ENCODE measurements at regions not wholly inside any gene's neighbourhood (a gene's known extent, or its start where the extent isn't known, plus 50 kb on each side); places are given as distances from the start of the nearest gene placed in this dataset.

DNA sequence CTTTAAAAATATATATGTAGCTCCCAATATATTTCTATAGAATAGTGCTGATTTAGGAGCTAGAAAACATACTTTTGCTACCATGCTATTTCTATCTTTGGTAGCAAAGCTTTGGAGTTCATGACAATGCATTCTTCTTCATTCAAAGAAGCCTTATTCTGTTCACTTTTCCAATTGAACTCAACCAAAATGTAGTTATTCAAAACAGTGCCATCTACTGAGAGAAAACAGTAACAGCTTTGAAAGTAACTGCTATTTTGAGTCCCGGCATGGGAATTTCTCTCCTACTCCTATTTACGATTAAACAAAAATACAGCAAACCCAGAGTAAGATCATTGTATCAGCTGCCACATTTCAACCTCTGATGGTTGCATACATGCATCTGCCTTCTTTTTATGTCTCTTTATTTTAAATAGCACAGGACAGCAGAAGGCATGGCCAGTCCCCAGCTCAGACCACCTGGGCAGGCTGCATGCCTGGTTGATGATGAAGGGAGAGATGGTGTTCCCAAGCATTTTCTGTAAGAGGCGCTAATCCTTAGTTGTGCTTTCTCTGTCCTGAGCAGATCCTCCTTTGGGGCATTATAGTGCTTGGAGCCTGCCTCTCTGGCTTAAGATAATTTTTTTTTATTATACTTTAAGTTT lies 69.7 kb upstream of the SULT1C3 start:
- intact Hi-C loops (cut with DNase I; ENCODE audit: low total_unique reads), result no loop called here
- no peak for TF ChIP-seq POLR2A (IDR thresholded peaks at IDR 0.05)
- TF ChIP-seq, protein P1, sequence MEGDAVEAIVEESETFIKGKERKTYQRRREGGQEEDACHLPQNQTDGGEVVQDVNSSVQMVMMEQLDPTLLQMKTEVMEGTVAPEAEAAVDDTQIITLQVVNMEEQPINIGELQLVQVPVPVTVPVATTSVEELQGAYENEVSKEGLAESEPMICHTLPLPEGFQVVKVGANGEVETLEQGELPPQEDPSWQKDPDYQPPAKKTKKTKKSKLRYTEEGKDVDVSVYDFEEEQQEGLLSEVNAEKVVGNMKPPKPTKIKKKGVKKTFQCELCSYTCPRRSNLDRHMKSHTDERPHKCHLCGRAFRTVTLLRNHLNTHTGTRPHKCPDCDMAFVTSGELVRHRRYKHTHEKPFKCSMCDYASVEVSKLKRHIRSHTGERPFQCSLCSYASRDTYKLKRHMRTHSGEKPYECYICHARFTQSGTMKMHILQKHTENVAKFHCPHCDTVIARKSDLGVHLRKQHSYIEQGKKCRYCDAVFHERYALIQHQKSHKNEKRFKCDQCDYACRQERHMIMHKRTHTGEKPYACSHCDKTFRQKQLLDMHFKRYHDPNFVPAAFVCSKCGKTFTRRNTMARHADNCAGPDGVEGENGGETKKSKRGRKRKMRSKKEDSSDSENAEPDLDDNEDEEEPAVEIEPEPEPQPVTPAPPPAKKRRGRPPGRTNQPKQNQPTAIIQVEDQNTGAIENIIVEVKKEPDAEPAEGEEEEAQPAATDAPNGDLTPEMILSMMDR (IDR thresholded peaks at IDR 0.05), result peak in 2 of 4 experiments; percentile 6 to 10

DNA sequence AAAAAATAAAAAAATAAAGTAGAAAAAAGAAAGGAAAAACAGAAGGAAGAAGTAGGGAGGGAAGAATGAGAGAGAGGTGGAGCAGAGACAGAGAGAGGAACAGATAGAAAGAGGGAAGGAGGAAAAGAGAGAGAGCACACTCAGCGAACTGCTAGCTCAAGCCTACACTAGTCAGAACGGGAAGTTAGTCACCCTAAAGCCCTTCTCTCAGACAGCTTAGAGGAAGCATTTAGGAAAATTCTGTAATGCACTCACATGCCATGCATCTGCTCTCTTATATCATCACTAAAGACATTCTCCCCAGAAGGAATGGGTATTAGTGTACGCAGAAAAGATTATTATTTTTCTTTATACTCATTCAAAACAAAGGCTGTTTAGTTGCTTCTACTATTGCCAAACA lies 68.1 kb upstream of the SULT1C3 start:
- Histone ChIP-seq H3K27ac (no peak overlapping the region), H3K4me1 (no peaks in the 10 kb centered on the region), H3K9me3 (no peaks in the 10 kb centered on the region), H3K27me3 (no peaks in the 10 kb centered on the region), H3K4me3 (no peak overlapping the region), H3K36me3 (no peaks in the 10 kb centered on the region)
- no peak for DNase-seq
- intact Hi-C loops (cut with DNase I; ENCODE audit: low total_unique reads), result no loop called here
- TF ChIP-seq, protein P1 (IDR thresholded peaks at IDR 0.05), result no peak
- no peak for TF ChIP-seq POLR2A (IDR thresholded peaks at IDR 0.05)

More for the DNA sequence above, 69.7 kb upstream of the SULT1C3 start:
- no peak for DNase-seq
- Histone ChIP-seq H3K9me3 (no peaks in the 10 kb centered on the region), H3K4me3 (no peak overlapping the region), H3K27me3 (no peaks in the 10 kb centered on the region), H3K27ac (no peak overlapping the region), H3K36me3 (no peaks in the 10 kb centered on the region), H3K4me1 (no peaks in the 10 kb centered on the region)

DNA sequence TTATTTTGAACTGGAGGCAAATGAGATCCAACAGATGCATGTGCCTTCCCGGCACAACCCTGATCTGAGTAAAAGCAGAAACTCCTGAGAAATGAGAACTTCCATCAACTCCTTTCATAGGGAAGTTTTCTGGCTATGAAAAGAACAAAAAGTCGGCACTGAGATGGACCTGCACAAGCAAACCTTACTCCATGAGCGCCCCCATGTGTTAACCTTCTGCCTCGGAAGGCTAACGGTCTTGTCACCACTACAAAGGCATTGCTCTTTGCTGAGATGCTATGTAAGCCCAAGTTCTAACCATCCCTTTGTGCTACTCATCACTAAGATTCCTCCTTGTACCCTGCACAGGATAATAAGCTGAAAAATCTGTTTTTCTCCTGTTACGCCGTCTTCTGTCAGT lies 57.3 kb upstream of the SULT1C3 start:
- no peaks in the 10 kb centered on the region for H3K27me3 ChIP-seq
- TF ChIP-seq, protein P1 (IDR thresholded peaks at IDR 0.05), result no peak
- no peak for TF ChIP-seq POLR2A (IDR thresholded peaks at IDR 0.05)
- H3K9me3 ChIP-seq, result no peaks in the 10 kb centered on the region
- no peaks in the 10 kb centered on the region for H3K36me3 ChIP-seq
- no peak overlapping the region for H3K4me3 ChIP-seq
- no peaks in the 10 kb centered on the region for H3K4me1 ChIP-seq
- intact Hi-C loops (cut with DNase I; ENCODE audit: low total_unique reads), result no loop called here
- no peak overlapping the region for H3K27ac ChIP-seq
- no peak for DNase-seq

DNA sequence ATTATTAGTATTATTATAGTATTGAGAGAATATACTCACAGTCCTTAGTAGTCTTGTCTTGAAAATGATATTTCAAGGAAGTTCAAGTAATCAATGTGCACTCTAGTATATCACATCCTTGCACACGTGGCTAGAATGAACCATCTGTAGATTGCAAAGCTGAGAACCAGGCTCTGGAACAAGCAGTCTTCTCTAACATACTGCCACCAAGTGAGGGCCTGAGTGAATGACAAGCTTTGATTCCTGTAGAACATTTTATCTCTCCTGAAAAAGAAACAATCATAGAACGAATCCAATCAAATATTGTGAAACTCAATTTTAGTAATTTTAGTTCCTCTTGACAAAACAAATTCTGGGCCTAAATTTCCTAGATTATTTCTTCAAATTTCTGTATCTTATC lies 55.3 kb upstream of the SULT1C3 start:
- no peak overlapping the region for H3K27ac ChIP-seq
- H3K36me3 ChIP-seq, result no peaks in the 10 kb centered on the region
- no peaks in the 10 kb centered on the region for H3K9me3 ChIP-seq
- no peak for TF ChIP-seq POLR2A (IDR thresholded peaks at IDR 0.05)
- TF ChIP-seq, protein P1 (IDR thresholded peaks at IDR 0.05), result no peak
- H3K4me1 ChIP-seq, result no peaks in the 10 kb centered on the region
- no peak for DNase-seq
- intact Hi-C loops (cut with DNase I; ENCODE audit: low total_unique reads), result no loop called here
- no peak overlapping the region for H3K4me3 ChIP-seq
- H3K27me3 ChIP-seq, result no peaks in the 10 kb centered on the region

DNA sequence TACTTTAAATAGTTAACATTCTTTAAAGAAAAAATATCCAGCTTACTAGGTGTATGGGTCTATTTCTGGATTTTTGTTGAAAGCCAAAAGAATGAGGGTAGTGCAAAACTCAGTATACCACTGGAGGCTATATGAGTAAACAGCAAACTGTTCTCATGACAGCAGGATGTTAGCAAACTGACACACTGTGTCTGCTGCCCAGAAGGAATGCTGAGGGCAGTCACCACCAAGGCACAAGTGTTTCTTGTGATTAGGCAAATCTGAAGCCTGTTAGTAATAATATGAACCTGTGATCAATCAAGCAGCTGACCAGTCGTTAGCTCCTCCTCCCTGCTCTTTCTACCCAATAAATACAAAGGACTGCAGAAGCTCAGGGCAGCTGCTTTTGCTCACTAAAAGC lies 50.5 kb upstream of the SULT1C3 start:
- Histone ChIP-seq H3K36me3 (no peaks in the 10 kb centered on the region), H3K27me3 (no peaks in the 10 kb centered on the region)
- TF ChIP-seq POLR2A (IDR thresholded peaks at IDR 0.05), result no peak
- TF ChIP-seq, protein P1 (IDR thresholded peaks at IDR 0.05), result no peak

More for the DNA sequence above, 50.5 kb upstream of the SULT1C3 start:
- intact Hi-C loops (cut with DNase I; ENCODE audit: low total_unique reads), result no loop called here
- no peak for DNase-seq
- H3K4me3 ChIP-seq, result no peak overlapping the region
- H3K27ac ChIP-seq, result no peak overlapping the region
- H3K9me3 ChIP-seq, result no peaks in the 10 kb centered on the region
- H3K4me1 ChIP-seq, result no peaks in the 10 kb centered on the region

Measured in uterus (tissue), 3 donors.